H9 (cell line): ENCODE measurements at regions not wholly inside any gene's neighbourhood (a gene's known extent, or its start where the extent isn't known, plus 50 kb on each side); places are given as distances from the start of the nearest gene placed in this dataset.

ENCODE experiments used
- DNase-seq: peaks from one replicate; pipeline ENCODE4 v3.0.0-alpha.2; 2017
- H2AFZ ChIP-seq: one replicate; pipeline ENCODE4 v1.6.1; 2013; ENCODE audit warnings: mild to moderate bottlenecking, low read length, control low read depth, moderate library complexity
- H2AK5ac ChIP-seq: 2 replicates; pipeline ENCODE4 v1.6.1; 2013; ENCODE audit warnings: low read length, control low read depth, mixed read lengths; ENCODE audit not compliant: insufficient read length
- H2BK120ac ChIP-seq: one replicate; pipeline ENCODE4 v1.6.1; 2013; ENCODE audit warnings: low read depth, mild to moderate bottlenecking, low read length, control low read depth, inconsistent platforms; ENCODE audit not compliant: poor library complexity, severe bottlenecking
- H2BK12ac ChIP-seq: 2 replicates; pipeline ENCODE4 v1.6.1; 2013; ENCODE audit warnings: low read length, control low read depth, mixed read lengths, low read depth; ENCODE audit not compliant: insufficient read length
- H2BK15ac ChIP-seq: 2 replicates; pipeline ENCODE4 v1.6.1; 2013; ENCODE audit warnings: low read depth, low read length, control low read depth
- H2BK20ac ChIP-seq: one replicate; pipeline ENCODE4 v1.6.1; 2013; ENCODE audit warnings: low read depth, mild to moderate bottlenecking, low read length, control low read depth, inconsistent platforms; ENCODE audit not compliant: poor library complexity, severe bottlenecking
- H2BK5ac ChIP-seq: 2 replicates; pipeline ENCODE4 v1.6.1; 2013; ENCODE audit warnings: low read length, control low read depth, mixed read lengths; ENCODE audit not compliant: insufficient read length
- H3K14ac ChIP-seq: 2 replicates; pipeline ENCODE4 v1.6.1; 2013; ENCODE audit warnings: low read length, control low read depth; ENCODE audit not compliant: insufficient read depth
- H3K18ac ChIP-seq: 2 replicates; pipeline ENCODE4 v1.6.1; 2013; ENCODE audit warnings: low read depth, mild to moderate bottlenecking, mixed read lengths, low read length, control low read depth; ENCODE audit not compliant: insufficient read length
- H3K23ac ChIP-seq: 2 replicates; pipeline ENCODE4 v1.6.1; 2013; ENCODE audit warnings: low read length, control low read depth, mixed read lengths, low read depth; ENCODE audit not compliant: insufficient read length
- H3K23me2 ChIP-seq: 2 replicates; pipeline ENCODE4 v1.6.1; 2013; ENCODE audit warnings: low read depth, mild to moderate bottlenecking, mixed read lengths, low read length, control low read depth; ENCODE audit not compliant: insufficient read length, poor library complexity, severe bottlenecking
- H3K27ac ChIP-seq: 2 replicates; pipeline ENCODE4 v1.5.1; 2013; ENCODE audit warnings: low read length, control low read depth, mixed read lengths, low read depth; ENCODE audit not compliant: insufficient read length
- H3K27me3 ChIP-seq: 2 replicates; pipeline ENCODE4 v1.6.1; 2013; ENCODE audit warnings: low read length, control low read depth, inconsistent platforms; ENCODE audit not compliant: insufficient read depth
- H3K4ac ChIP-seq: 2 replicates; pipeline ENCODE4 v1.6.1; 2013; ENCODE audit warnings: low read depth, mild to moderate bottlenecking, control low read depth, inconsistent platforms, low read length, moderate library complexity
- H3K4me1 ChIP-seq: 2 replicates; pipeline ENCODE4 v1.6.1; 2013; ENCODE audit warnings: low read length, control low read depth, inconsistent platforms; ENCODE audit not compliant: insufficient read depth
- H3K4me2 ChIP-seq: 2 replicates; pipeline ENCODE4 v1.6.1; 2013; ENCODE audit warnings: low read length, control low read depth, mixed read lengths; ENCODE audit not compliant: insufficient read length, insufficient read depth
- H3K56ac ChIP-seq: 2 replicates; pipeline ENCODE4 v1.6.1; 2013; ENCODE audit warnings: low read depth, mild to moderate bottlenecking, mixed read lengths, low read length, control low read depth; ENCODE audit not compliant: insufficient read length
- H3K79me1 ChIP-seq: 2 replicates; pipeline ENCODE4 v1.6.1; 2013; ENCODE audit warnings: low read depth, mild to moderate bottlenecking, moderate library complexity, low read length, control low read depth, inconsistent platforms; ENCODE audit not compliant: insufficient read depth, poor library complexity, severe bottlenecking
- H3K79me2 ChIP-seq: 2 replicates; pipeline ENCODE4 v1.6.1; 2013; ENCODE audit warnings: low read length, control low read depth, inconsistent platforms; ENCODE audit not compliant: insufficient read depth
- H3K9ac ChIP-seq: 2 replicates; pipeline ENCODE4 v1.6.1; 2013; ENCODE audit warnings: low read length, control low read depth, mixed read lengths; ENCODE audit not compliant: insufficient read length; ENCODE audit errors: extremely low read depth
- H3K9me3 ChIP-seq: one replicate; pipeline ENCODE4 v1.6.1; 2013; ENCODE audit warnings: low read depth, low read length, inconsistent platforms; ENCODE audit not compliant: control insufficient read depth
- H3T11ph ChIP-seq: one replicate; pipeline ENCODE4 v1.6.1; 2013; ENCODE audit warnings: mild to moderate bottlenecking, low read length, control low read depth, inconsistent platforms
- H4K20me1 ChIP-seq: one replicate; pipeline ENCODE4 v1.6.1; 2013; ENCODE audit not compliant: control insufficient read depth, insufficient read length, insufficient read depth
- H4K5ac ChIP-seq: 2 replicates; pipeline ENCODE4 v1.6.1; 2013; ENCODE audit warnings: low read depth, mild to moderate bottlenecking, mixed read lengths, low read length, control low read depth; ENCODE audit not compliant: insufficient read length
- H4K8ac ChIP-seq: replicated peaks from 2 replicates; pipeline ENCODE4 v1.6.1; 2013; ENCODE audit warnings: low read length, control low read depth, mixed read lengths, low read depth; ENCODE audit not compliant: insufficient read length
- H4K91ac ChIP-seq: 2 replicates; pipeline ENCODE4 v1.6.1; 2013; ENCODE audit warnings: low read depth, mild to moderate bottlenecking, moderate library complexity, mixed read lengths, low read length, control low read depth; ENCODE audit not compliant: insufficient read length
- H3K27ac Mint-ChIP-seq, 3 experiments: 2 replicates in 2 of 3; 3 replicates in 1 of 3; pipeline ENCODE4 v1.8.0; 2020 to 2021; ENCODE audit warnings: mixed read lengths in 3 of 3, mild to moderate bottlenecking in 1 of 3, moderate library complexity in 1 of 3
- H3K27me3 Mint-ChIP-seq: 2 replicates; pipeline ENCODE4 v1.8.0; 2021; ENCODE audit warnings: low read depth, mild to moderate bottlenecking, moderate library complexity, mixed read lengths
- H3K36me3 Mint-ChIP-seq, 3 experiments: 2 replicates in 2 of 3; 3 replicates in 1 of 3; pipeline ENCODE4 v1.8.0; 2020 to 2021; ENCODE audit warnings: low read depth in 3 of 3, mixed read lengths in 3 of 3; ENCODE audit not compliant: insufficient read depth in 1 of 3
- H3K4me1 Mint-ChIP-seq, 2 experiments: 2 replicates each; pipeline ENCODE4 v1.8.0; 2020; ENCODE audit warnings: mixed read lengths in 2 of 2
- H3K4me3 Mint-ChIP-seq, 2 experiments: 2 replicates in 1 of 2; 3 replicates in 1 of 2; pipeline ENCODE4 v1.8.0; 2020 to 2021; ENCODE audit warnings: mild to moderate bottlenecking in 2 of 2, mixed read lengths in 2 of 2, moderate library complexity in 1 of 2
- H3K9me3 Mint-ChIP-seq, 2 experiments: 2 replicates in 1 of 2; 3 replicates in 1 of 2; pipeline ENCODE4 v1.8.0; 2020; ENCODE audit warnings: mild to moderate bottlenecking in 2 of 2, mixed read lengths in 2 of 2, moderate library complexity in 1 of 2
- CTCF ChIP-seq: fragments of 200-600 bp; sonication (generic); conservative IDR thresholded peaks from 3 replicates; pipeline ENCODE4 v1.8.0; 2021; ENCODE audit warnings: antibody characterized with exemption, mild to moderate bottlenecking
- WGBS: extraction: QIAGEN DNeasy Blood & Tissue Kit; methylation state at CpG from one replicate; pipeline ENCODE4 v1.1.7; 2013; ENCODE audit warnings: missing lambda C conversion rate, low lambda C conversion rate, mixed read lengths; ENCODE audit not compliant: insufficient read length; ENCODE audit errors: extremely low coverage; 5-methylcytosine and 5-hydroxymethylcytosine counted together

- H3K27me3 ChIP-seq: no peaks in the 10 kb centered on the region
- H3K4me1 ChIP-seq: no peaks in the 10 kb centered on the region
Measured at GRCh38 chr6:155706341-155706740, 250.7 kb upstream of the NOX3 start.

More at GRCh38 chr6:155706341-155706740, 250.7 kb upstream of the NOX3 start:
- no peak overlapping the region for H3K9ac ChIP-seq
- no peak overlapping the region for H2BK120ac ChIP-seq
- DNase-seq: no peak
- H2AFZ ChIP-seq: no peak overlapping the region
- H3K27ac ChIP-seq: no peak overlapping the region
- H3K4me3 Mint-ChIP-seq: no peak overlapping the region
- H4K8ac ChIP-seq: no peak overlapping the region
- H4K20me1 ChIP-seq: no peaks in the 10 kb centered on the region
- no peak overlapping the region for H2BK5ac ChIP-seq
- H3K18ac ChIP-seq: no peak overlapping the region
- no peak overlapping the region for H3K4ac ChIP-seq
- H3K36me3 Mint-ChIP-seq: no peaks in the 10 kb centered on the region; a peak in 1 of 7 replicates
- H3K79me1 ChIP-seq: no peaks in the 10 kb centered on the region
- no peak overlapping the region for H3K23ac ChIP-seq
- WGBS: no CpG with 5 or more reads among the region's 2 CpGs
- peaks cover 4% of the 10 kb centered on the region in 2 experiments; a peak in 3 of 4 replicates for H3K4me1 Mint-ChIP-seq
- H3K4me2 ChIP-seq: no peak overlapping the region
- no peak overlapping the region for H2BK15ac ChIP-seq
- no peak for TF ChIP-seq CTCF
- no peak overlapping the region for H3K14ac ChIP-seq
- no peaks in the 10 kb centered on the region for H3K9me3 ChIP-seq
- H2AK5ac ChIP-seq: no peak overlapping the region
- no peak overlapping the region for H3K56ac ChIP-seq
- H3K9me3 Mint-ChIP-seq: no peaks in the 10 kb centered on the region
- H3T11ph ChIP-seq: no peak overlapping the region
- H2BK12ac ChIP-seq: no peak overlapping the region
- peak overlapping the region in 1 of 3 experiments; percentile 15; a peak in 1 of 7 replicates for H3K27ac Mint-ChIP-seq
- no peak overlapping the region for H4K5ac ChIP-seq
- no peak overlapping the region for H4K91ac ChIP-seq
- H2BK20ac ChIP-seq: no peak overlapping the region
- no peaks in the 10 kb centered on the region for H3K79me2 ChIP-seq
- peaks cover 2% of the 10 kb centered on the region; the same call in 1 of the 2 replicates for H3K27me3 Mint-ChIP-seq
- H3K23me2 ChIP-seq: no peaks in the 10 kb centered on the region
